ENCODE measurements at regions not wholly inside any gene's neighbourhood (a gene's known extent, or its start where the extent isn't known, plus 50 kb on each side); places are given as distances from the start of the nearest gene placed in this dataset.

DNA sequence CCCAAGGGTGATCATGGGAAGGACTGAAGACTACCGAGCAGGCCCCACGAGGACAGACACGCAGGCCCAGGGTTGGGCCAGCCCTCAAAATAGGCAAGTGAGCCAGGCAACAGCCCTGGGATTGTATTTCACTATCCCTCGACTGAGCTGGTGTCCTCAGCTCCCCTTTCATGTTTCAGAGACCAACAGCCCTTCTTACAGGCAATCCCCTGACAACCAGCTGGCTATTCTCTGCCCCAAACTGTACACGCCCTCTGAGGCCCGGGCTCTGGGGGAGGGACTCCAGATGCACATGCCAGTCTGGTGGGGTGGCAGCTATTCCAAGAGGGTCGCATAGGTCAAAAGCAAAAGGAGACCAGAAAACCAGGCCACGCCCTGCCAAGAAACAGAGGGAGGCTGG is 243.0 kb downstream of the TOMM20 start:
- TF ChIP-seq ZNF146 (tag by site-specific recombination; IDR thresholded peaks at IDR 0.05): no peak
- TF ChIP-seq KLF7 (tag by site-specific recombination; IDR thresholded peaks at IDR 0.05; ENCODE audit: borderline replicate concordance): no peak
- peak; percentile 24; the same call in 1 of the 2 replicates for TF ChIP-seq ZNF341 (tag by site-specific recombination; IDR thresholded peaks at IDR 0.05; ENCODE audit: low read depth)
- Histone ChIP-seq H3K9me3 (ENCODE audit: control insufficient read depth, insufficient read depth, low read depth, low read length) (no peaks in the 10 kb centered on the region), H3K27ac (ENCODE audit: extremely low read depth, low read depth, low read length) (no peak overlapping the region), H3K4me1 (ENCODE audit: control insufficient read depth, insufficient read depth, low read length) (no peaks in the 10 kb centered on the region), H3K36me3 (ENCODE audit: control insufficient read depth in 2 of 2, insufficient read depth in 1 of 2, low read length in 2 of 2) (no peaks in the 10 kb centered on the region), H3K4me3 (ENCODE audit: low read depth, low read length) (no peak overlapping the region)
- ChIA-PET CTCF (interaction anchor here (0.7 to 0.9 kb wide), 2 partner anchors 24 to 125 kb away, joined by 3 read pairs; no protein-coding TSS in a partner anchor), POLR2A (interaction anchor here (1.1 to 1.2 kb wide), 2 partner anchors 17 to 161 kb away, joined by 3 to 5 read pairs; no protein-coding TSS in a partner anchor)

DNA sequence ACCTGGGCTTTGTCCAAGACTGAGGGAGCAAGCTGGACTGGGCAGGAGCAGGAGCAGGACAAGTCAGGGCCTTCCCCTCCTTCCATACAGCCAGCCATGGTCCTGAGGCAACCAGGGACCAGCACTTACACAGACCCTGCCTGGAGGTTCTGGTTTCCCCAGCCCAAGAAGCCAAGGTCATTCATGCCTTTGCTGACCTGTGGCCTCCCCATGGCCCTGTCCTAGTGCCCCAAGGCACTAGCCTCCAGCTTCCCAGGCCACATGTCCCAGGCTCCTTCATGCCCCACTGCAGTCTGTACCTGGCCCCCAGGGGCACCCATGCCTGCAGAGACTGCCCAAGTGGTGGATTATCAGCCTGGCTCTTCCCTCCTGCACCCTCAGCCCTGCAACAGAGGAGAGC is 243.9 kb downstream of the TOMM20 start:
- ChIA-PET POLR2A (interaction anchor here (1.2 kb wide), 1 partner anchor 18 kb away, joined by 3 read pairs; no protein-coding TSS in a partner anchor), CTCF (no interaction called here)
- Histone ChIP-seq H3K36me3 (ENCODE audit: control insufficient read depth in 2 of 2, insufficient read depth in 1 of 2, low read length in 2 of 2) (no peaks in the 10 kb centered on the region), H3K27ac (ENCODE audit: extremely low read depth, low read depth, low read length) (no peak overlapping the region), H3K4me1 (ENCODE audit: control insufficient read depth, insufficient read depth, low read length) (no peaks in the 10 kb centered on the region), H3K4me3 (ENCODE audit: low read depth, low read length) (no peak overlapping the region), H3K9me3 (ENCODE audit: control insufficient read depth, insufficient read depth, low read depth, low read length) (no peaks in the 10 kb centered on the region)
- TF ChIP-seq ZNF530 (tag by site-specific recombination; IDR thresholded peaks at IDR 0.05; ENCODE audit: low read depth) (no peak), ZNF341 (tag by site-specific recombination; IDR thresholded peaks at IDR 0.05; ENCODE audit: low read depth) (peak; percentile 59)

DNA sequence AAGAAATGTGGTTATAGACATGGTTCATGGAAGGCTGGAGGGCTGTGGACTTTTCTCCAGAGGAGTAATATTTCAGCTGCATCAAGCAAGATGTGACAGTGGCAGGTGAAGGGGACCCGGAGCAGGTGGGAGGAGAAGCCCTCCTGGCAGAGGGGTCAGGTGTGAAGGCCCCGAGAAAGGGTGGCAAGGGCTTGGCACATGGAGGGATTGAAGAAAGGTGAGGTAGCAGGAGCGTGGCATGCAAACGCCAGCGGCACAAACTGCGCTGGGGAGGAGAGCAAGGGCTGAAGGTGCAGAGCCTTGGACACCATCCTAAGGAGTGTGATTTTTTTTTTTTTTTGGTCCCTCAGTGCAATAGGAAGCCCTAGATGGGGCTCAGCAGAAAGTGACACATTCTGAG is 244.6 kb downstream of the TOMM20 start:
- ChIA-PET POLR2A (no interaction called here), CTCF (no interaction called here)
- TF ChIP-seq ZNF561 (tag by site-specific recombination; IDR thresholded peaks at IDR 0.05; ENCODE audit: borderline replicate concordance) (no peak), ZNF146 (tag by site-specific recombination; IDR thresholded peaks at IDR 0.05) (no peak), GLIS1 (tag by site-specific recombination; IDR thresholded peaks at IDR 0.05) (no peak), KLF1 (tag by site-specific recombination; IDR thresholded peaks at IDR 0.05) (no peak)
- TF ChIP-seq, protein P1, sequence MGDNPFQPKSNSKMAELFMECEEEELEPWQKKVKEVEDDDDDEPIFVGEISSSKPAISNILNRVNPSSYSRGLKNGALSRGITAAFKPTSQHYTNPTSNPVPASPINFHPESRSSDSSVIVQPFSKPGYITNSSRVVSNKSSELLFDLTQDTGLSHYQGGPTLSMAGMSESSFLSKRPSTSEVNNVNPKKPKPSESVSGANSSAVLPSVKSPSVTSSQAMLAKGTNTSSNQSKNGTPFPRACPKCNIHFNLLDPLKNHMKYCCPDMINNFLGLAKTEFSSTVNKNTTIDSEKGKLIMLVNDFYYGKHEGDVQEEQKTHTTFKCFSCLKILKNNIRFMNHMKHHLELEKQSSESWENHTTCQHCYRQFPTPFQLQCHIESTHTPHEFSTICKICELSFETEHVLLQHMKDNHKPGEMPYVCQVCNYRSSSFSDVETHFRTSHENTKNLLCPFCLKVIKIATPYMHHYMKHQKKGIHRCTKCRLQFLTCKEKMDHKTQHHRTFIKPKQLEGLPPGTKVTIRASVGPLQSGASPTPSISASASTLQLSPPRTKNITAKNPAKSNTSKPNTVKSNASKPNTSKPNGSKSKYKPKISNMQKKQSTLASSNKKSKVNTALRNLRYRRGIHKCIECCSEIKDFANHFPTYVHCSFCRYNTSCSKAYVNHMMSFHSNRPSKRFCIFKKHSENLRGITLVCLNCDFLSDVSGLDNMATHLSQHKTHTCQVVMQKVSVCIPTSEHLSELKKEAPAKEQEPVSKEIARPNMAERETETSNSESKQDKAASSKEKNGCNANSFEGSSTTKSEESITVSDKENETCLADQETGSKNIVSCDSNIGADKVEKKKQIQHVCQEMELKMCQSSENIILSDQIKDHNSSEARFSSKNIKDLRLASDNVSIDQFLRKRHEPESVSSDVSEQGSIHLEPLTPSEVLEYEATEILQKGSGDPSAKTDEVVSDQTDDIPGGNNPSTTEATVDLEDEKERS (tag by site-specific recombination; IDR thresholded peaks at IDR 0.05): no peak
- TF ChIP-seq, protein P2, sequence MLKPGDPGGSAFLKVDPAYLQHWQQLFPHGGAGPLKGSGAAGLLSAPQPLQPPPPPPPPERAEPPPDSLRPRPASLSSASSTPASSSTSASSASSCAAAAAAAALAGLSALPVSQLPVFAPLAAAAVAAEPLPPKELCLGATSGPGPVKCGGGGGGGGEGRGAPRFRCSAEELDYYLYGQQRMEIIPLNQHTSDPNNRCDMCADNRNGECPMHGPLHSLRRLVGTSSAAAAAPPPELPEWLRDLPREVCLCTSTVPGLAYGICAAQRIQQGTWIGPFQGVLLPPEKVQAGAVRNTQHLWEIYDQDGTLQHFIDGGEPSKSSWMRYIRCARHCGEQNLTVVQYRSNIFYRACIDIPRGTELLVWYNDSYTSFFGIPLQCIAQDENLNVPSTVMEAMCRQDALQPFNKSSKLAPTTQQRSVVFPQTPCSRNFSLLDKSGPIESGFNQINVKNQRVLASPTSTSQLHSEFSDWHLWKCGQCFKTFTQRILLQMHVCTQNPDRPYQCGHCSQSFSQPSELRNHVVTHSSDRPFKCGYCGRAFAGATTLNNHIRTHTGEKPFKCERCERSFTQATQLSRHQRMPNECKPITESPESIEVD (tag by site-specific recombination; IDR thresholded peaks at IDR 0.05): no peak
- Histone ChIP-seq H3K27ac (ENCODE audit: extremely low read depth, low read depth, low read length) (no peak overlapping the region), H3K4me3 (ENCODE audit: low read depth, low read length) (no peak overlapping the region), H3K9me3 (ENCODE audit: control insufficient read depth, insufficient read depth, low read depth, low read length) (no peaks in the 10 kb centered on the region), H3K36me3 (ENCODE audit: control insufficient read depth in 2 of 2, insufficient read depth in 1 of 2, low read length in 2 of 2) (no peaks in the 10 kb centered on the region), H3K4me1 (ENCODE audit: control insufficient read depth, insufficient read depth, low read length) (no peaks in the 10 kb centered on the region)

DNA sequence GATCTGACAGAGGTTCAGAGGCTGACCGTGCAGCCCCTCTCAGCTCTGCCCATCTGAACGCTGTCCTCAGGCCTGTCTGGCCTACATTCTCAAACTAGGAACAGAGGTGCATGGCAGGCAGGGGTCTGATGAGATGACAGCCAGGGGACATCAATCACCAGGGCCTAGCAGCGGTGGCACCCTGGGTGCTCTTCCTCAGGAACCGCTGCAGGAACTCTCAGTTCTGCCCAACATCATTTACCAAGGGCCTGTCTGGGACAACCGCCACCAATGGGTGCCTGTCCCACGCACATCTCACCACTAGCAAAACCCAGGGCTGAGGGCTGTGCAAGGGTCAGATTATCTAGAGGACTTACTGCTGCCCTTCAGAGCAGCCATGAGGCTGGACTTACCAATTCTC is 245.7 kb downstream of the TOMM20 start:
- ChIA-PET POLR2A (no interaction called here), CTCF (no interaction called here)
- H3K36me3 ChIP-seq (ENCODE audit: control insufficient read depth in 2 of 2, insufficient read depth in 1 of 2, low read length in 2 of 2): no peaks in the 10 kb centered on the region
- H3K27ac ChIP-seq (ENCODE audit: extremely low read depth, low read depth, low read length): no peak overlapping the region
- no peak overlapping the region for H3K4me3 ChIP-seq (ENCODE audit: low read depth, low read length)
- no peaks in the 10 kb centered on the region for H3K9me3 ChIP-seq (ENCODE audit: control insufficient read depth, insufficient read depth, low read depth, low read length)
- H3K4me1 ChIP-seq (ENCODE audit: control insufficient read depth, insufficient read depth, low read length): no peaks in the 10 kb centered on the region
- TF ChIP-seq ZNF530 (tag by site-specific recombination; IDR thresholded peaks at IDR 0.05; ENCODE audit: low read depth): no peak
- no peak for TF ChIP-seq ZNF707 (tag by site-specific recombination; IDR thresholded peaks at IDR 0.05)
- no peak for TF ChIP-seq ZNF311 (tag by site-specific recombination; IDR thresholded peaks at IDR 0.05; ENCODE audit: borderline replicate concordance)
- no peak for TF ChIP-seq ZBTB7A (tag by site-specific recombination; IDR thresholded peaks at IDR 0.05; ENCODE audit: low read depth)
- TF ChIP-seq, protein P3, sequence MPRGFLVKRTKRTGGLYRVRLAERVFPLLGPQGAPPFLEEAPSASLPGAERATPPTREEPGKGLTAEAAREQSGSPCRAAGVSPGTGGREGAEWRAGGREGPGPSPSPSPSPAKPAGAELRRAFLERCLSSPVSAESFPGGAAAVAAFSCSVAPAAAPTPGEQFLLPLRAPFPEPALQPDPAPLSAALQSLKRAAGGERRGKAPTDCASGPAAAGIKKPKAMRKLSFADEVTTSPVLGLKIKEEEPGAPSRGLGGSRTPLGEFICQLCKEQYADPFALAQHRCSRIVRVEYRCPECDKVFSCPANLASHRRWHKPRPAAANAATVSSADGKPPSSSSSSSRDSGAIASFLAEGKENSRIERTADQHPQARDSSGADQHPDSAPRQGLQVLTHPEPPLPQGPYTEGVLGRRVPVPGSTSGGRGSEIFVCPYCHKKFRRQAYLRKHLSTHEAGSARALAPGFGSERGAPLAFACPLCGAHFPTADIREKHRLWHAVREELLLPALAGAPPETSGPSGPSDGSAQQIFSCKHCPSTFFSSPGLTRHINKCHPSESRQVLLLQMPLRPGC (tag by site-specific recombination; IDR thresholded peaks at IDR 0.05): no peak
- no peak for TF ChIP-seq ZNF501 (tag by site-specific recombination; IDR thresholded peaks at IDR 0.05)
- TF ChIP-seq ZNF112 (tag by site-specific recombination; IDR thresholded peaks at IDR 0.05): no peak
- no peak for TF ChIP-seq ZNF302 (tag by site-specific recombination; IDR thresholded peaks at IDR 0.05; ENCODE audit: low read depth)
- no peak for TF ChIP-seq ZNF19 (tag by site-specific recombination; IDR thresholded peaks at IDR 0.05; ENCODE audit: low read depth)
- no peak for TF ChIP-seq HOXD13 (CRISPR knock-in tag; IDR thresholded peaks at IDR 0.05; ENCODE audit: borderline replicate concordance)
- no peak for TF ChIP-seq HOXC10 (CRISPR knock-in tag; IDR thresholded peaks at IDR 0.05)
- TF ChIP-seq, protein P4, sequence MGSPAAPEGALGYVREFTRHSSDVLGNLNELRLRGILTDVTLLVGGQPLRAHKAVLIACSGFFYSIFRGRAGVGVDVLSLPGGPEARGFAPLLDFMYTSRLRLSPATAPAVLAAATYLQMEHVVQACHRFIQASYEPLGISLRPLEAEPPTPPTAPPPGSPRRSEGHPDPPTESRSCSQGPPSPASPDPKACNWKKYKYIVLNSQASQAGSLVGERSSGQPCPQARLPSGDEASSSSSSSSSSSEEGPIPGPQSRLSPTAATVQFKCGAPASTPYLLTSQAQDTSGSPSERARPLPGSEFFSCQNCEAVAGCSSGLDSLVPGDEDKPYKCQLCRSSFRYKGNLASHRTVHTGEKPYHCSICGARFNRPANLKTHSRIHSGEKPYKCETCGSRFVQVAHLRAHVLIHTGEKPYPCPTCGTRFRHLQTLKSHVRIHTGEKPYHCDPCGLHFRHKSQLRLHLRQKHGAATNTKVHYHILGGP (tag by site-specific recombination; IDR thresholded peaks at IDR 0.05): no peak

Measured in HEK293 (cell line).